Natural killer cell treated with Interleukin-12 subunit alpha and Interleukin-12 subunit beta and Interleukin-15 and Interleukin-18, amount 100 ng/mL, for 72 hours (primary cell): ENCODE measurements at regions not wholly inside any gene's neighbourhood (a gene's known extent, or its start where the extent isn't known, plus 50 kb on each side); places are given as distances from the start of the nearest gene placed in this dataset.
"Not testable (repeated sequence)": the region's sequence is repeated elsewhere in the genome, so short reads cannot be mapped to it uniquely, and the experiment has no call there.

ENCODE experiments used
- ATAC-seq, 2 donors: fragments of 150-1000 bp; cut with Tn5 transposase in 1 of 2; sonication (Bioruptor Pico), chemical (Tn5 transposase) in 1 of 2; 2 replicates each; pipeline ENCODE4 v1.10.0; 2021
- DNase-seq: peaks from one replicate; pipeline ENCODE4 v3.0.0; 2022; ENCODE audit warnings: low spot score
- H3K27ac Mint-ChIP-seq, 2 donors: 1 replicate in 1 of 2; 2 replicates in 1 of 2; pipeline ENCODE4 v1.8.0; 2022; ENCODE audit warnings: mixed read lengths in 2 of 2, mild to moderate bottlenecking in 1 of 2, moderate library complexity in 1 of 2
- H3K27me3 Mint-ChIP-seq, 2 donors: 1 replicate in 1 of 2; 2 replicates in 1 of 2; pipeline ENCODE4 v1.8.0; 2022; ENCODE audit warnings: mixed read lengths in 2 of 2
- H3K36me3 Mint-ChIP-seq: one replicate; pipeline ENCODE4 v1.8.0; 2022; ENCODE audit warnings: mixed read lengths
- H3K4me1 Mint-ChIP-seq, 2 donors: 1 replicate in 1 of 2; 2 replicates in 1 of 2; pipeline ENCODE4 v1.8.0; 2022; ENCODE audit warnings: low read depth in 2 of 2, mixed read lengths in 2 of 2, mild to moderate bottlenecking in 1 of 2
- H3K4me3 Mint-ChIP-seq: one replicate; pipeline ENCODE4 v1.8.0; 2022; ENCODE audit warnings: mixed read lengths
- H3K9me3 Mint-ChIP-seq: 2 replicates; pipeline ENCODE4 v1.8.0; 2022; ENCODE audit warnings: mixed read lengths

GRCh38 chr6:67887747-67888545, 747.1 kb upstream of the ADGRB3 start:
- Mint-ChIP-seq H3K27ac (no peak overlapping the region), H3K36me3 (peaks cover 13% of the 10 kb centered on the region), H3K9me3 (peaks cover 15% of the 10 kb centered on the region), H3K27me3 (no peaks in the 10 kb centered on the region), H3K4me1 (no peaks in the 10 kb centered on the region), H3K4me3 (no peak overlapping the region)
- DNase-seq: no peak
- no peak for ATAC-seq

GRCh38 chr6:67887419-67887746, 747.7 kb upstream of the ADGRB3 start:
- Mint-ChIP-seq H3K27me3 (no peaks in the 10 kb centered on the region), H3K27ac (no peak overlapping the region), H3K9me3 (peaks cover 15% of the 10 kb centered on the region), H3K4me3 (no peak overlapping the region), H3K4me1 (no peaks in the 10 kb centered on the region), H3K36me3 (peaks cover 13% of the 10 kb centered on the region)
- no peak for DNase-seq
- no peak for ATAC-seq

GRCh38 chr6:67886840-67887292, 748.2 kb upstream of the ADGRB3 start:
- H3K4me1 Mint-ChIP-seq: no peaks in the 10 kb centered on the region
- no peaks in the 10 kb centered on the region for H3K27me3 Mint-ChIP-seq
- H3K4me3 Mint-ChIP-seq: no peak overlapping the region
- DNase-seq (no peak), ATAC-seq (no peak)
- H3K9me3 Mint-ChIP-seq: peaks cover 15% of the 10 kb centered on the region
- no peak overlapping the region for H3K27ac Mint-ChIP-seq
- H3K36me3 Mint-ChIP-seq: peaks cover 13% of the 10 kb centered on the region

GRCh38 chr6:67886036-67886707, 748.9 kb upstream of the ADGRB3 start:
- Mint-ChIP-seq H3K27me3 (no peaks in the 10 kb centered on the region), H3K27ac (no peak overlapping the region), H3K4me3 (no peak overlapping the region), H3K36me3 (peaks cover 13% of the 10 kb centered on the region), H3K9me3 (peaks cover 15% of the 10 kb centered on the region), H3K4me1 (no peaks in the 10 kb centered on the region)
- DNase-seq (no peak), ATAC-seq (no peak)

GRCh38 chr6:67885081-67886033, 749.7 kb upstream of the ADGRB3 start:
- no peak for DNase-seq
- Mint-ChIP-seq H3K27me3 (no peaks in the 10 kb centered on the region), H3K36me3 (peaks cover 13% of the 10 kb centered on the region), H3K4me3 (no peak overlapping the region), H3K9me3 (peaks cover 15% of the 10 kb centered on the region), H3K27ac (no peak overlapping the region), H3K4me1 (no peaks in the 10 kb centered on the region)
- ATAC-seq: no peak

GRCh38 chr6:67884442-67884841, 750.6 kb upstream of the ADGRB3 start:
- ATAC-seq (no peak), DNase-seq (no peak)
- peaks cover 15% of the 10 kb centered on the region for H3K9me3 Mint-ChIP-seq
- H3K27ac Mint-ChIP-seq: no peak overlapping the region
- H3K4me3 Mint-ChIP-seq: no peak overlapping the region
- peaks cover 13% of the 10 kb centered on the region for H3K36me3 Mint-ChIP-seq
- H3K27me3 Mint-ChIP-seq: no peaks in the 10 kb centered on the region
- no peaks in the 10 kb centered on the region for H3K4me1 Mint-ChIP-seq

- no peak overlapping the region for H3K27ac Mint-ChIP-seq
- no peaks in the 10 kb centered on the region for H3K4me1 Mint-ChIP-seq
- no peaks in the 10 kb centered on the region for H3K27me3 Mint-ChIP-seq
- H3K4me3 Mint-ChIP-seq: no peak overlapping the region
- no peak for ATAC-seq
- no peak for DNase-seq
- H3K36me3 Mint-ChIP-seq: peaks cover 13% of the 10 kb centered on the region
- peaks cover 11% of the 10 kb centered on the region for H3K9me3 Mint-ChIP-seq
Measured at GRCh38 chr6:67883500-67884366, 751.3 kb upstream of the ADGRB3 start.

- no peak overlapping the region for H3K4me3 Mint-ChIP-seq
- no peaks in the 10 kb centered on the region for H3K4me1 Mint-ChIP-seq
- no peaks in the 10 kb centered on the region for H3K27me3 Mint-ChIP-seq
- H3K36me3 Mint-ChIP-seq: peaks cover 3% of the 10 kb centered on the region
- peaks cover under 1% of the 10 kb centered on the region for H3K9me3 Mint-ChIP-seq
- DNase-seq (no peak), ATAC-seq (no peak)
- no peak overlapping the region for H3K27ac Mint-ChIP-seq
Measured at GRCh38 chr6:67882436-67883311, 752.4 kb upstream of the ADGRB3 start.

GRCh38 chr6:67881706-67882065, 753.4 kb upstream of the ADGRB3 start:
- no peak for ATAC-seq
- no peak for DNase-seq
- Mint-ChIP-seq H3K9me3 (no peaks in the 10 kb centered on the region), H3K27me3 (no peaks in the 10 kb centered on the region), H3K27ac (no peak overlapping the region), H3K4me3 (no peak overlapping the region), H3K36me3 (no peaks in the 10 kb centered on the region), H3K4me1 (no peaks in the 10 kb centered on the region)

GRCh38 chr6:67880939-67881705, 754.0 kb upstream of the ADGRB3 start:
- H3K27ac Mint-ChIP-seq: no peak overlapping the region
- no peak overlapping the region for H3K4me3 Mint-ChIP-seq
- no peak for ATAC-seq

GRCh38 chr6:67880343-67880742, 754.7 kb upstream of the ADGRB3 start:
- H3K9me3 Mint-ChIP-seq, ATAC-seq: not testable (repeated sequence)

More at GRCh38 chr6:67880939-67881705, 754.0 kb upstream of the ADGRB3 start:
- Mint-ChIP-seq H3K36me3 (no peaks in the 10 kb centered on the region), H3K27me3 (no peaks in the 10 kb centered on the region), H3K4me1 (no peaks in the 10 kb centered on the region), H3K9me3 (no peaks in the 10 kb centered on the region)
- no peak for DNase-seq

GRCh38 chr6:67879928-67880327, 755.2 kb upstream of the ADGRB3 start:
- H3K4me1 Mint-ChIP-seq, H3K9me3 Mint-ChIP-seq, H3K36me3 Mint-ChIP-seq, H3K27ac Mint-ChIP-seq, DNase-seq, H3K4me3 Mint-ChIP-seq, ATAC-seq, H3K27me3 Mint-ChIP-seq: not testable (repeated sequence)

More at GRCh38 chr6:67880343-67880742, 754.7 kb upstream of the ADGRB3 start:
- not testable (repeated sequence) for H3K27me3 Mint-ChIP-seq, H3K36me3 Mint-ChIP-seq, DNase-seq, H3K4me1 Mint-ChIP-seq, H3K27ac Mint-ChIP-seq, H3K4me3 Mint-ChIP-seq
